ENCODE measurements at regions not wholly inside any gene's neighbourhood (a gene's known extent, or its start where the extent isn't known, plus 50 kb on each side); places are given as distances from the start of the nearest gene placed in this dataset.

GRCh38 chr3:28840976-28841376 lies 439.9 kb upstream of the RBMS3 start:
- Histone ChIP-seq H3K4me3 (ENCODE audit: low read length) (no peak overlapping the region), H3K36me3 (ENCODE audit: control insufficient read depth, insufficient read depth, low read length) (no peaks in the 10 kb centered on the region), H3K4me1 (ENCODE audit: control insufficient read depth, insufficient read depth, low read length) (peaks cover 1% of the 10 kb centered on the region; the same call in 1 of the 2 replicates), H3K27ac (ENCODE audit: low read length) (no peak overlapping the region), H3K27me3 (ENCODE audit: control insufficient read depth, insufficient read depth, low read length) (no peaks in the 10 kb centered on the region), H3K9me3 (ENCODE audit: control insufficient read depth, insufficient read depth, low read length) (no peaks in the 10 kb centered on the region)
- DNase-seq (ENCODE audit: low read depth, low spot score): no peak
- no CpG with 5 or more reads among the region's 1 CpG for WGBS (ENCODE audit: insufficient coverage, insufficient read length)

DNA sequence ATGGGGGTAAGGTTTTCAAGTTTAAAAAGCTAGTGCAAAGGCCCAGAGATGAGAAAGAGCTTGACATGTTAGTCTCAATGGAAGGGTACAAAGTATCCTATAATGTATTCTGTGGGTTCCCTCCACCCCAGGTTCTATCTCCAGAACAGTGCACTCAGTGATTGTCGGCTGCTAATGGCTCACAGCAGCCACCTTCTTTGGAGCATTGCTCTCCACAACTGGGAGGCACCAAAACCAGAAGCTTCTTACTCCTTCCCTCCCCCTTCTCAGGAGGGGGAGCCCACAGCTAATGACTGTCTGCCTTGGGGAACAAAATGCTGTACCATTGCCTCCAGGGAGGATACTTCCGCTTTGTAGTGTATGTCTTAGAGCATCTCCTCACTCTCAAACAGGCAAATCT lies 439.4 kb upstream of the RBMS3 start:
- H3K27me3 ChIP-seq (ENCODE audit: control insufficient read depth, insufficient read depth, low read length): no peaks in the 10 kb centered on the region
- no peaks in the 10 kb centered on the region for H3K36me3 ChIP-seq (ENCODE audit: control insufficient read depth, insufficient read depth, low read length)
- peaks cover 1% of the 10 kb centered on the region; the same call in 1 of the 2 replicates for H3K4me1 ChIP-seq (ENCODE audit: control insufficient read depth, insufficient read depth, low read length)
- H3K9me3 ChIP-seq (ENCODE audit: control insufficient read depth, insufficient read depth, low read length): no peaks in the 10 kb centered on the region
- no peak overlapping the region for H3K4me3 ChIP-seq (ENCODE audit: low read length)
- WGBS (ENCODE audit: insufficient coverage, insufficient read length): no CpG with 5 or more reads among the region's 2 CpGs
- DNase-seq (ENCODE audit: low read depth, low spot score): no peak
- H3K27ac ChIP-seq (ENCODE audit: low read length): no peak overlapping the region

GRCh38 chr3:28844298-28845005 lies 436.4 kb upstream of the RBMS3 start:
- no peaks in the 10 kb centered on the region for H3K36me3 ChIP-seq (ENCODE audit: control insufficient read depth, insufficient read depth, low read length)
- no CpG with 5 or more reads among the region's 12 CpGs for WGBS (ENCODE audit: insufficient coverage, insufficient read length)
- no peak for DNase-seq (ENCODE audit: low read depth, low spot score)
- no peaks in the 10 kb centered on the region for H3K27me3 ChIP-seq (ENCODE audit: control insufficient read depth, insufficient read depth, low read length)
- H3K4me1 ChIP-seq (ENCODE audit: control insufficient read depth, insufficient read depth, low read length): peaks cover 1% of the 10 kb centered on the region; the same call in 1 of the 2 replicates
- H3K27ac ChIP-seq (ENCODE audit: low read length): no peak overlapping the region
- no peaks in the 10 kb centered on the region for H3K9me3 ChIP-seq (ENCODE audit: control insufficient read depth, insufficient read depth, low read length)
- no peak overlapping the region for H3K4me3 ChIP-seq (ENCODE audit: low read length)

DNA sequence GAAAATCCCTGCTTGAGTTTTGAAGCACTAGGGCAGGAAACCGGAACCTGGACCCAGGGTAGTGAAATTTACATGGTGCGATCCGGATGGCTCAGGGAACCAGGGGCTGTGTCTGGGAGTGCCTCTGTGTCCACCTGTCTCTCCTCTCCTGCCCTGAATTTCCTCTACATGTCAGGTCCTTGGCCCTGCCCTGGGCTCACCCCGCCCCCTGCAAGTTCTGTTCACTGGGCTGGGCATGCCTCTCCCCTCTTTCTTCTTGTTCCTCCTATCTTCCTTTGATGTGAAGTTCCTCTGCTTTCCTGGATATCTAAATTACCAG lies 435.9 kb upstream of the RBMS3 start:
- H3K4me1 ChIP-seq (ENCODE audit: control insufficient read depth, insufficient read depth, low read length): peaks cover 1% of the 10 kb centered on the region; the same call in 1 of the 2 replicates
- H3K4me3 ChIP-seq (ENCODE audit: low read length): no peak overlapping the region
- no peaks in the 10 kb centered on the region for H3K27me3 ChIP-seq (ENCODE audit: control insufficient read depth, insufficient read depth, low read length)
- no peak for DNase-seq (ENCODE audit: low read depth, low spot score)
- no peak overlapping the region for H3K27ac ChIP-seq (ENCODE audit: low read length)
- WGBS (ENCODE audit: insufficient coverage, insufficient read length): no CpG with 5 or more reads among the region's 4 CpGs
- H3K36me3 ChIP-seq (ENCODE audit: control insufficient read depth, insufficient read depth, low read length): no peaks in the 10 kb centered on the region
- no peaks in the 10 kb centered on the region for H3K9me3 ChIP-seq (ENCODE audit: control insufficient read depth, insufficient read depth, low read length)

- H3K4me1 ChIP-seq (ENCODE audit: control insufficient read depth, insufficient read depth, low read length): peaks cover 1% of the 10 kb centered on the region; the same call in 1 of the 2 replicates
- WGBS (ENCODE audit: insufficient coverage, insufficient read length): no CpG with 5 or more reads among the region's 14 CpGs
- H3K27ac ChIP-seq (ENCODE audit: low read length): no peak overlapping the region
- H3K4me3 ChIP-seq (ENCODE audit: low read length): peak overlapping the region; percentile 27; the same call in 1 of the 2 replicates
- H3K9me3 ChIP-seq (ENCODE audit: control insufficient read depth, insufficient read depth, low read length): no peaks in the 10 kb centered on the region
- DNase-seq (ENCODE audit: low read depth, low spot score): no peak
- no peaks in the 10 kb centered on the region for H3K36me3 ChIP-seq (ENCODE audit: control insufficient read depth, insufficient read depth, low read length)
- no peaks in the 10 kb centered on the region for H3K27me3 ChIP-seq (ENCODE audit: control insufficient read depth, insufficient read depth, low read length)
Measured at GRCh38 chr3:28846971-28847478, 433.8 kb upstream of the RBMS3 start.

DNA sequence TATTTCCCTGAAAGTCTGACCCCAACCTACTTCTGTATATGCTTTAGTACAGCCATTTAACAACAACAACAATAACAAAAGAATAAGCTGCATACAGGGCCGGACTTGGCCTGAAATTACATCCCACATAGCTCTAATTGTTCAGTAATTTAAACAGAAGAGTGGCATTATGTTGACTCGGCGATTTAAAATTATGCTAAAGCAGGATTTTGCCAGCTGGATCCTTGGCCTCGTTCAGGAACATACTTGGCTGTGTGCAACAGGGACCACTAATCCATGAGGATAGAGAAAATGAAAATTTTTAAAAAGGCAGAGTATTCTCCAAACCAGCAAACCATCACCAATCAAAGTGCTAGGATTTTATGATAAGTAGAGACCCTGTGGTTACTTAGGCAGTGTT lies 433.1 kb upstream of the RBMS3 start:
- Histone ChIP-seq H3K9me3 (ENCODE audit: control insufficient read depth, insufficient read depth, low read length) (no peaks in the 10 kb centered on the region), H3K36me3 (ENCODE audit: control insufficient read depth, insufficient read depth, low read length) (no peaks in the 10 kb centered on the region), H3K4me1 (ENCODE audit: control insufficient read depth, insufficient read depth, low read length) (peaks cover 1% of the 10 kb centered on the region; the same call in 1 of the 2 replicates), H3K4me3 (ENCODE audit: low read length) (no peak overlapping the region), H3K27me3 (ENCODE audit: control insufficient read depth, insufficient read depth, low read length) (no peaks in the 10 kb centered on the region), H3K27ac (ENCODE audit: low read length) (no peak overlapping the region)
- no CpG with 5 or more reads among the region's 4 CpGs for WGBS (ENCODE audit: insufficient coverage, insufficient read length)
- no peak for DNase-seq (ENCODE audit: low read depth, low spot score)

- H3K27ac ChIP-seq (ENCODE audit: low read length): no peak overlapping the region
- no peaks in the 10 kb centered on the region for H3K36me3 ChIP-seq (ENCODE audit: control insufficient read depth, insufficient read depth, low read length)
- DNase-seq (ENCODE audit: low read depth, low spot score): no peak
- H3K9me3 ChIP-seq (ENCODE audit: control insufficient read depth, insufficient read depth, low read length): no peaks in the 10 kb centered on the region
- no peaks in the 10 kb centered on the region for H3K4me1 ChIP-seq (ENCODE audit: control insufficient read depth, insufficient read depth, low read length)
- no CpG with 5 or more reads among the region's 1 CpG for WGBS (ENCODE audit: insufficient coverage, insufficient read length)
- no peak overlapping the region for H3K4me3 ChIP-seq (ENCODE audit: low read length)
- H3K27me3 ChIP-seq (ENCODE audit: control insufficient read depth, insufficient read depth, low read length): no peaks in the 10 kb centered on the region
Measured at GRCh38 chr3:28850186-28850585, 430.7 kb upstream of the RBMS3 start.

DNA sequence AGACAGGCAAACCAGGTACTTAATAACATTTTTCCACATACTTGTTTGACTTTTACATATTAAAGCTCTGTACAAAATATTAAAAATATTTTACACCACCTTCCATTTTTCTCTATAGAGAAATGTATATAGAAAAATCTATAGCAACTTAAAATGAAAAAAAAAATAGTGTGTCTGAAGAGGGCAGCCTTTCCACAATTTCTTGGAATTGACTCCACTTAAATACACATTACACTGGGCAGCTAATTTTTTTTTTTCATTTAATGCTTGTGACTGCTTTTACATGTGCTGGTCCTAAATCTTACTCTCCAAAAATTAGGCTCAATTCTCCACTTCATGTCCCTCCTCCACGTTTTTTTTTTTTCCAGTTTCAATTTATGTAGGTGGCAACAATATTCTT lies 427.0 kb upstream of the RBMS3 start:
- Histone ChIP-seq H3K4me1 (ENCODE audit: control insufficient read depth, insufficient read depth, low read length) (no peaks in the 10 kb centered on the region), H3K9me3 (ENCODE audit: control insufficient read depth, insufficient read depth, low read length) (no peaks in the 10 kb centered on the region), H3K27ac (ENCODE audit: low read length) (no peak overlapping the region), H3K4me3 (ENCODE audit: low read length) (no peak overlapping the region), H3K27me3 (ENCODE audit: control insufficient read depth, insufficient read depth, low read length) (no peaks in the 10 kb centered on the region), H3K36me3 (ENCODE audit: control insufficient read depth, insufficient read depth, low read length) (no peaks in the 10 kb centered on the region)
- WGBS (ENCODE audit: insufficient coverage, insufficient read length): no CpG with 5 or more reads among the region's 1 CpG
- DNase-seq (ENCODE audit: low read depth, low spot score): no peak

DNA sequence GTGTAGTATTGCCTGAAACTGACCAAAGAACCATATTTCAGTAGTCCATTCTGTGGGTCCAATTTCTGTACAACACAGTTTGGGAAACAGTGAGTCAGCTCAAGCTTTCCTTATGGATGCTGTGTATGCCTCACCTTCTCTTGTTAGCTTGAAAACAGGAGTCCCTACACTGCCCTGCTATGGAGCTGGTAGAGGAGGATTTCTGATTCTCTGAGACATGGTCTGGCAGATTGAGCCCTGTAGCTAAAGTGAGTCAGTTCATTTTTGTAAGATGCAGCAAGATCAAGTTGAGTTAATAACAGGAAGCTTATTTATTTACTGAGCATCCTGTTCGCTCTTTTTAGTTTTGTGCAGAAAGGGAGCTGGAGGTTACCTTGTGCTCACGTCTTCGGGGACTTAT lies 424.1 kb upstream of the RBMS3 start:
- Histone ChIP-seq H3K9me3 (ENCODE audit: control insufficient read depth, insufficient read depth, low read length) (no peaks in the 10 kb centered on the region), H3K4me1 (ENCODE audit: control insufficient read depth, insufficient read depth, low read length) (no peaks in the 10 kb centered on the region), H3K4me3 (ENCODE audit: low read length) (no peak overlapping the region), H3K36me3 (ENCODE audit: control insufficient read depth, insufficient read depth, low read length) (no peaks in the 10 kb centered on the region), H3K27ac (ENCODE audit: low read length) (no peak overlapping the region), H3K27me3 (ENCODE audit: control insufficient read depth, insufficient read depth, low read length) (no peaks in the 10 kb centered on the region)
- DNase-seq (ENCODE audit: low read depth, low spot score): no peak
- no CpG with 5 or more reads among the region's 3 CpGs for WGBS (ENCODE audit: insufficient coverage, insufficient read length)

GRCh38 chr3:28859897-28860296 lies 421.0 kb upstream of the RBMS3 start:
- no peak for DNase-seq (ENCODE audit: low read depth, low spot score)
- Histone ChIP-seq H3K4me3 (ENCODE audit: low read length) (no peak overlapping the region), H3K4me1 (ENCODE audit: control insufficient read depth, insufficient read depth, low read length) (no peaks in the 10 kb centered on the region), H3K9me3 (ENCODE audit: control insufficient read depth, insufficient read depth, low read length) (no peaks in the 10 kb centered on the region), H3K27ac (ENCODE audit: low read length) (no peak overlapping the region), H3K36me3 (ENCODE audit: control insufficient read depth, insufficient read depth, low read length) (no peaks in the 10 kb centered on the region), H3K27me3 (ENCODE audit: control insufficient read depth, insufficient read depth, low read length) (no peaks in the 10 kb centered on the region)

- H3K4me3 ChIP-seq (ENCODE audit: low read length): no peak overlapping the region
- no peak overlapping the region for H3K27ac ChIP-seq (ENCODE audit: low read length)
- WGBS (ENCODE audit: insufficient coverage, insufficient read length): no CpG with 5 or more reads among the region's 4 CpGs
- no peaks in the 10 kb centered on the region for H3K9me3 ChIP-seq (ENCODE audit: control insufficient read depth, insufficient read depth, low read length)
- no peaks in the 10 kb centered on the region for H3K4me1 ChIP-seq (ENCODE audit: control insufficient read depth, insufficient read depth, low read length)
- no peaks in the 10 kb centered on the region for H3K36me3 ChIP-seq (ENCODE audit: control insufficient read depth, insufficient read depth, low read length)
- DNase-seq (ENCODE audit: low read depth, low spot score): no peak
- H3K27me3 ChIP-seq (ENCODE audit: control insufficient read depth, insufficient read depth, low read length): no peaks in the 10 kb centered on the region
Measured at GRCh38 chr3:28860307-28860706, 420.6 kb upstream of the RBMS3 start.

Measured in iPS DF 6.9 (cell line).